HEK293T (cell line): ENCODE measurements at regions not wholly inside any gene's neighbourhood (a gene's known extent, or its start where the extent isn't known, plus 50 kb on each side); places are given as distances from the start of the nearest gene placed in this dataset.

Source experiments
- ARNT ChIP-seq: fragments of 450-650 bp; IDR thresholded peaks from 2 replicates; pipeline ENCODE4 v1.6.1; 2017; ENCODE audit warnings: mild to moderate bottlenecking
- BHLHE40 ChIP-seq: fragments of 450-650 bp; IDR thresholded peaks from 2 replicates; pipeline ENCODE4 v1.6.1; 2016; ENCODE audit warnings: mild to moderate bottlenecking, moderate library complexity, borderline replicate concordance
- CTBP1 ChIP-seq: fragments of 450-650 bp; IDR thresholded peaks from 2 replicates; pipeline ENCODE4 v1.6.1; 2016; ENCODE audit warnings: borderline replicate concordance
- ELF4 ChIP-seq: fragments of 450-650 bp; IDR thresholded peaks from 2 replicates; pipeline ENCODE4 v1.6.1; 2017; ENCODE audit warnings: antibody characterized with exemption
- FOXA1 ChIP-seq: fragments of 450-650 bp; IDR thresholded peaks from 2 replicates; pipeline ENCODE4 v1.6.1; 2016; ENCODE audit warnings: mild to moderate bottlenecking
- FOXK2 ChIP-seq: fragments of 450-650 bp; IDR thresholded peaks from 2 replicates; pipeline ENCODE4 v1.6.1; 2016; ENCODE audit warnings: mild to moderate bottlenecking
- FOXM1 ChIP-seq: fragments of 450-650 bp; IDR thresholded peaks from 2 replicates; pipeline ENCODE4 v1.6.1; 2017; ENCODE audit warnings: mild to moderate bottlenecking, borderline replicate concordance
- LEF1 ChIP-seq: fragments of 450-650 bp; IDR thresholded peaks from 2 replicates; pipeline ENCODE4 v1.6.1; 2017; ENCODE audit warnings: mild to moderate bottlenecking, borderline replicate concordance
- SP1 ChIP-seq: fragments of 450-650 bp; IDR thresholded peaks from 2 replicates; pipeline ENCODE4 v1.6.1; 2017
- SUZ12 ChIP-seq: fragments of 450-650 bp; IDR thresholded peaks from 2 replicates; pipeline ENCODE4 v1.6.1; 2016; ENCODE audit warnings: mild to moderate bottlenecking
- TARDBP ChIP-seq: fragments of 450-650 bp; IDR thresholded peaks from 2 replicates; pipeline ENCODE4 v1.6.1; 2016
- ZNF384 ChIP-seq: fragments of 450-650 bp; IDR thresholded peaks from 2 replicates; pipeline ENCODE4 v1.6.1; 2016

DNA sequence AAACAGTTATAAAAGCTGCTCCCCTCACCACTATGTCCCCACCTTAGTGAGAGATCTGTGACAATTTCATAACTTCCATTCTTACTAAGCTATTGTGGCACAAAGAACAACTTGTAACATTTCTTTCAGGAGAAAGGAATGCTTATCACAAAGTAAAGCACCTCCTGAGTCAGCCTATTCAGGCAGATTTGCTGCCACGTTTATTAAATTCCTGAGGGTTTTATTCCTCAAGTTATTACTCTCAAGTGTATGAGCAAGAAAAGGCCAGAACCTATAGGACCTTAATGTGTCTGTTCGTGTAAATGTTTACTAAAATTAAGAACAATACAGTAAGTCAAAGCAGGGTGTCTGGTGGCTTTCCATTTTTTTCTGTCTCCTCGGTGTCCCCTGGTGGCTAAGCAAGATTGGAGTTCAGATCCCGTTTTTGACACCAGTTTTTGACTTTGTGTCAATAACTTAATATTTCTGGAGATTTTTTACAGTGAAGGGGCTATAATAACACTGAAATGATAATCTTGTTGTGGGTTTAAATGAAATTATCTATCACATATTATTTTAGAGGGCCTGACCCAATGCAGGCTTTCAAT, 1539.6 kb downstream of the BRINP3 start:
- TF ChIP-seq SUZ12 (no peak), ARNT (no peak), ZNF384 (no peak), FOXK2 (no peak), TARDBP (no peak), SP1 (no peak), ELF4 (no peak), FOXA1 (no peak), FOXM1 (no peak), LEF1 (no peak), CTBP1 (no peak), BHLHE40 (no peak)
